NCI-H2107 treated with DMSO at 0.1 percent for 48 hours (cell line): ENCODE measurements at regions not wholly inside any gene's neighbourhood (a gene's known extent, or its start where the extent isn't known, plus 50 kb on each side); places are given as distances from the start of the nearest gene placed in this dataset.
"Not testable (repeated sequence)": the region's sequence is repeated elsewhere in the genome, so short reads cannot be mapped to it uniquely, and the experiment has no call there.

ENCODE experiments used
- DNase-seq: peaks from one replicate; lab custom pipeline; 2025; ENCODE audit not compliant: unreplicated experiment; lab: John Stamatoyannopoulos, UW

DNA sequence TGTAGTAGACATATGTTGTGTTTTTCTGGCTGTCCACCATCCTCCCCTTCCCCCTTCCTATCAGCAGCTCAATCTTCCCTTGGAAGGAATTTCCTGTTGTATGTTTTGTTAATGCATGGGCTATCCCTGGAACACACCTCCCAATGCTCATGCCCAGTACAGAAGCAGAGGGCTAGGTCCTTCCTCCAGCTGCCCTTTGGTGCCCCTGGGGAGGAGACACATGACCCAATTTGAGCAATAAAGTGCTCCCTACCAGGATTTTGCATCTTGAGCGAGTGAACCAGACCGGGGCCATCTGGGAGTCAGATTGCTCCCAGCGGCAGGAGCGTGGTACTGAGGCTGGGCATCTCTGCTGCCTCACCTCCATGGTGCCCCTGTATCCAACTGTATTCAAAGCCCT is 141.5 kb upstream of the MED13 start:
- DNase-seq, result no peak

DNA sequence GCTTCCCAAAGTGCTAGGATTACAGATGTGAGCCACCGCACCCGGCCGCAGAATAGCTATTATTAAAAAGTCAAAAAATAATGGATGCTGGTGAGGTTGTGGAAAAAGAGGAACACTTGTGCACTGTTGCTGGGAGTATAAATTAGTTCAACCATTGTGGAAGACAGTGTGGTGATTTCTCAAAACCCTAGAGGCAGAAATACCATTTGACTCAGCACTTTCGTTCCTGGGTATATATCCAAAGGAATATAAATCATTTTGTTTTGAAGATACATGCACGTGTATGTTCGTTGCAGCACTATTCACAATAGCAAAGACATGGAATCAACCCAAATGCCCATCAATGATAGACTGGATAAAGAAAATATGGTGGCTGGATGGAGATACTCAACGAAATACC is 132.1 kb upstream of the MED13 start:
- DNase-seq, result not testable (repeated sequence)

DNA sequence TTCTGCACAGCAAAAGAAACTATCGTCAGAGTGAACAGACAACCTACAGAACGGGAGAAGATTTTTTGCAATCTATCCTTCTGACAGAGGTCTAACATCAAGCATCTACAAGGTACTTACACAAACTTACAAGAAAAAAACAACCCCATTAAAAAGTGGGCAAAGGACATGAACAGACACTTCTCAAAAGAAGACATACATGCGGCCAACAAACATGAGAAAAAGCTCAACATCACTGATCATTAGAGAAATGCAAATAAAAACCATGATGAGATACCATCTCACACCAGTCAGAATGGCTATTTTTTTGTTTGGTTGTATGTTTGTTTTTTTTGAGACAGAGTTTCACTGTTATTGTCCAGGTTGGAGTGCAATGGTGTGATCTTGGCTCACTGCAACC is 131.5 kb upstream of the MED13 start:
- DNase-seq, result not testable (repeated sequence)

DNA sequence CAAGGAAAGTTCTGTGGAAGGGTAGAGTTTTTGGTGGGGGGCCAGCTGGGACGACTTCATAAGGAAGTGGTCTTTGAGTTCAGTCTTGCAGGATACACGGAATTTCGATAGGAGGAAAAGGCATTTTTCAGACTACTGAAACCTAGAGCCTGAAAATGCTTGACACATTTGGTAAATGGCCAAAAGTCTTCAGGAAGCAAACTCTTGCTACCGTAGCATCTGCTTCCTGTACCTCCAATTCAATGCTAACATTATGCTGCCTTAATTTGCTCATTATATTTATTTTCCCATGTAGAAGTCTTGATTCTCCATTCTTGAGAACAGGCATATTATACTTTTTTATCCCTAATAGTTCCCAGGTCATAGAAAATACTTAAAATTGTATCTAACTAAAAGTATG is 129.3 kb upstream of the MED13 start:
- DNase-seq, result no peak

DNA sequence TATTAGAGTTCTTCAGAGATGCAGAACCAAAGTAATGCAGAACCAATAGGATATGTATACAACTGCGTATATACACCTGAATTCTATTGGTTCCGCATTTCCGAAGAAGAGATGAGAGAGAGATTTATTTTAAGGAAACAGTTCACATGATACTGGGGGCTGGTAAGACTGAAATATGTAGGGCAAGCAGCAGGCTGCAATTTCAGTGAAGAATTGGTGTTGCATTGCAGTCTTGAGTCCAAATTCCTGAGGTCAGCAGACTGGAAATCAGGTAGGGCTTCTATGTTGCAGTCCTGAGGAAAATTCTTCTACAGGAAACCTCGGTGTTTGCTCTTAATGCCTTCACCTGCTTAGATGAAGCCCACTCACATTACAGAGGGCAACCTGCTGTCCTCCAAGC is 128.2 kb upstream of the MED13 start:
- DNase-seq, result no peak

DNA sequence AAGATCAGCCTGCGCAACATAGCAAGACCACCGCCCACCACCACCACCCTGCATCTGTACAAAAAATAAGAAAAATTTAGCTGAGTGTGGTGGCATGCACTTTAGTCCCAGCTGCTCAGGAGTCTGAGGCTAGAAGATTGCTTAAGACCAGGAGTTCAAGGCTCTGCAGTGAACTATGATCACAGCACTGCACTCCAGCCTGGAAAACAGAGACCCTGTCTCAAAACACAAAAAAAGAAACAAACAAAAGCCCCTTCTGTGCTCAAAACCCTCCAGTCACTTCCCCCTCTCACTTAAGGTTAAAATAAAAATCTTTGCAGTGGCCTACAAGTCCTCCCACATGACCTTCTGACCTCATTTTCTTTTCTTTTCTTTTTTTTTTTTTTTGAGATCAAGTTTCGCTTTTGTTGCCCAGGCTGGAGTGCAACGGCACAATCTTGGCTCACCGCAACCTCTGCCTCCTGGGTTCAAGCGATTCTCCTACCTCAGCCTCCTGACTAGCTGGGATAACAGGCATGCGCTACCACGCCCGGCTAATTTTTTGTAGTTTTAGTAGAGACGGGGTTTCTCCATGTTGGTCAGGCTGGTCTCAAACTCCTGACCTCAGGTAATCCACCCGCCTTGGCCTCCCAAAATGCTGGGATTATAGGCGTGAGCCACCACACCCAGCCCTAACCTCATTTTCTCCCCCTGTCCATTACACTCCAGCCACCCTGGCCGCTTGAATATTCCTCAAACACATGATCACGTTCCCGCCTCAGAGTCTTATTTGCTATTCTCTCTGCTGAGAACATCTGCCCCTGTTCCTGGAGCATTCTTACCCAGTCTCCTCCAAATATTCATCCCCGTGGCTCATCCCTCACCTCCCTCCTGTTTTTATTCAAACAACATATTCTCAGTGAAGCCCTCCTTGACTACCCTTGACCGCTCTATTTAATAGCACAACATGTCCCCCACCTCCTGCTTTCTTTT is 126.6 kb upstream of the MED13 start:
- DNase-seq, result no peak

DNA sequence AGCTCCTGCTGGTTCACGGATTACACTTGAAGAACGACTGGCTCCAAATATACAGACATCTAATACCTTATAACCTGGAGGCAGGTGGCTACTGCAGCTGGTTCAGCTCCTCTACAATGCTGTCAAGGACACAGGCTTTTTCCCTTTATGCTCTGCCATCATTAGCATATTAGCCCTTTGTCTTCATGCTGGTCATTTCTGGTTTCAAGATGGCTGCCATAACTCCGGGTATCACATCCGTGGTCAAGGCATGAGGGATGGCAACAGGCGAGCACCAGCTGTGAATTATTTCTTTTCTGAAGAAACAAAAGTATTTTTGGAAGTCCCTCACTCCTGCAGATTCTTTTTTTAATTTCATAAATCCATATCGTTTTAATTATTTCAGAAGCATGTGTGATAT is 124.3 kb upstream of the MED13 start:
- DNase-seq, result no peak

DNA sequence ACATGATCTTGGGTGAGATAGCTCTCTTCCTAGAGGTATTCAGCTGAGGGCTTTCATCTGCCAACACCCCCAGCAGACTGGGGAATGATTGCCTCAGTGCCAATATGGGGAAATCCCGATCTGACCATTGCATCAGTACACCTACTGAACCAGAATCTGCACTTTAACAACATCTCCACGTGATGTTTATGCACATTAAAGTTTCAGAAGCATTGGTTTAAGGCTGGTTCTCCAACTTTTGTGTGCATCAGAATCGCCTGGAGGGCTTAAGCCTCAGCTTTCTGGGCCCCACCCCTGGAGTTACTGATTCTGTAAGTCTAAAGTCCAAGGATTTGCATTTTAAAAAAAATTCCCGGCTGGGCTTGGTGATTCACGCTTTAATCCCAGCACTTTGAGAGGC is 123.6 kb upstream of the MED13 start:
- no peak for DNase-seq

DNA sequence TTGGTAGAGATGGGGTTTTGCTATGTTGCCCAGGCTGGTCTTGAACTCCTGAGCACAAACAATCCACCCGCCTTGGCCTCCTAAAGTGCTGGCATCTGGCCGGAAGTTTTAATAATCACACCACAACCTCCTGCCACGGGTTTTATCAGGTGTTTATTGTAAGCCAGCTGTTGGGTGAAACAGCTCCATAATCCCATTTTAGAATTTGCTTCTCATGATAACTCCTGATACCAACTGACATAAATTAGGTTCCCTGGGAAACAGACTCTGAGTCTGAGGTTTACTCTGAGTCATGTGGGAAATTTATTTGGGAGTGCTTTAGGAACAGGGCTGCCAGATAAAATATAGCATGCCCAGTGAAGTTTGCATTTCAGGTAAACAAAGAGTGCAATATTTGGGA is 122.6 kb upstream of the MED13 start:
- DNase-seq, result no peak

DNA sequence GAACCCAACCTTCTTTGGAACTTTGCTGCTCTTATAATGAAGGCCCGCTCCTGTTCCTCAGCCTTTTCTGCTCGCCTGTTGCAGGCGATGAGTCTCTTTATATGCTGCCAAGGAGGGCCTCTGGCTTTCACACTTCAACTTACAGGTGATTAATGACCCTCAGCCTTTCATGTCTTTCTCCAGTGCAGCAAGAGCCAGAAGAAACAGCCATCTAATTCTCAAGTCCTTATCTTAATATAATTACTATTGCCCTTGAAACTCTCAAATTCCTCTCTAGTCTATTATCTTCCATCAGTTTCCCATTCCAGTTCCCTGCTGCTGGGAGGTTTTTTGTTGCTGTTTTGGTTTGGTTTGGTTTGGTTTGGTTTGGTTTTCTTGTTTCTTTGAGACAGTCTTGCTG is 121.8 kb upstream of the MED13 start:
- DNase-seq, result no peak

DNA sequence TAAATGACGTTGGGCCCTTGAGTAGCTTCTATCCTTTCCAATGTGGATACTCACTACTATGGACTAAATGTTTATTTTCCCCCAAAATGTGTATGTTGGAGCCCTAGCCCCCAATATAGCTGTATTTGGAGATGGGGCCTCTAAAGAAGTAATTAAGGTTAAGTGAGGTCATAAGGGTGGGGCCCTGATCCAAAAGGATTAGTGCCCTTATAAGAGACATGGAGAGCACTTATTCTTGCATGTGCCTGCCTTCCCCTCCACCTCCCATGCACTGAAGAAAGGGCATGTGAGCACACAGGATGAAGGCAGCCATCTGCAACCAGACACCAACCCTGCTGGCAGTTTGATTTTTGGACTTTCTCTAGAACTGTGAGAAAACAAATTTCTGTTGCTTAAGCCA is 115.7 kb upstream of the MED13 start:
- DNase-seq, result no peak

DNA sequence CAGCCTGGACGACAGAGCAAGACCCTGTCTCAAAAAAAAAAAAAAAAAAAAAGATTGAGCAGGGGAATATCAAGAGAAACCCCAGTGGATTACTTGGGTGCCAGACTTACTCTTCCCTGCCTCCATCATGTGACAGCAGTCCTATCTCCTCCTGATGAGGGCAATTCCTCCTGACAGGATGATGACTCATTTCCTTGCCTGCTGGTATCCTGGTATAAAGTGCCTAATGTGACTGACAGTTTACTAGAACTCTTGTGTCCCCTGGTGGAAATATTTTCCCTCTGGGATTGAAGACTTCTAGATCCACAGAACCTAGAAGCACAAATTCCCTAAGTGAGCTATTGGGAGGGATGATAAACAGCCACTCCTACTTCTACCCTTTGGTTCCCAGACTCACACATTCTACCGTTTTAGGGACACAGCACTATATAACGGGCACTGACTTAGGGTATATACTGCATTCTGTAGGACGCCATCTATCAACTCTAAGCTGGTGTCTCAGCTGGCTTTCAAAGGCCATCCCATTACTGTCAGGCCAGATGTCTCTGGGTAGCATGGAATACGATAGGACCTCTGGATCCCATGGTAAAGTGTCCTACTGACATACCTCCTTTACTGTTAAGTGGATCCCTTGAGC is 114.6 kb upstream of the MED13 start:
- no peak for DNase-seq

DNA sequence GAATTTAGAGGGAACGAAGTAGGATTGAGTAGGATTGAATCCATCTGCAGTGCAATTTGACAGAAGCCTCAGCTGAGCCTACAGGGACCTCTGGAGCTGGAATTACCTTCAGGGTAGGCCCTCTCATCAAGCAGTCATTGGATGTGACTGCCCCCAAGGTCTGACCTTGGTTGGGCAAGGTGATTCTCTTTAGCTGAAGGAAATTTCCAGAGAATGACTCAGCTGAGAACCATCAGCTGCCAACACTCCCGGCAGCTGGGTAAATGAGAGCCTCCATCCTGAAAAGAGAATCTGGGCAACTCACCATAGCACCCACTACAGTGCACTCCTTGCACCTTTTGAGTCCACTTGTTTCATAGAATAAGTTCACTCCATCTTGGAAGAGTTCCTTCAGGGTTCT is 113.5 kb upstream of the MED13 start:
- DNase-seq, result no peak

DNA sequence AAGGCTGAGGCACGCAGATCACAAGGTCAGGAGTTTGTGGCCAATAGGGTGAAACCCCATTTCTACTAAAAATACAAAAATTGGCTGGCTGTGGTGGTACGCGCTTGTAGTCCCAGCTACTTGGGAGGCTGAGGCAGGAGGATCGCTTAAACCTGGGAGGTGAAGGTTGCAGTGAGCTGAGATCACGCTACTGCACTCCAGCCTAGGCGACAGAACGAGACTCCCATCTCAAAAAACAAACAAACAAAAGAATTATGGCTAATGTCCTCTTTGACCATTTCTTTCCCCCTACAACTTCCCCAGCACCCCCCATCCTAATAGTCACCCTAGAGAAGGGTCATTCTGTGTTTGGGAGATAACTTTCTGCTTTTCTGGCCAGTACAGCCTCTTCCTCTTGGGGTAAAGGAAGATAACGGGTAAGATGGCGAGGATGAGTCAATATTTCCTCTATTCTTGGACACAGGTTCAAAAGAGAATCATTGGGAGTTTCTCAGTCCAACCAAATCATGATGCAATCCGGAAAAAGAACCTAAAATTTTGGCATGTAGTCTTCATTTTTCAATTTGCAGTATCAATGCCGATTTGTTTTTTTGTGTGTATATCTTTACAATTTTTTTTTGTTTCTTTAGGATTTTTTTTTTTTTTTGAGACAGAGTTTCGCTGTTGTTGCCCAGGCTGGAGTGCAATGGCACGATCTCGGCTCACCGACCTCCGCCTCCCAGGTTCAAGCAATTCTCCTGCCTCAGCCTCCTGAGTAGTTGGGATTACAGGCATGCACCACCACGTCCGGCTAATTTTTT is 107.6 kb upstream of the MED13 start:
- no peak for DNase-seq

DNA sequence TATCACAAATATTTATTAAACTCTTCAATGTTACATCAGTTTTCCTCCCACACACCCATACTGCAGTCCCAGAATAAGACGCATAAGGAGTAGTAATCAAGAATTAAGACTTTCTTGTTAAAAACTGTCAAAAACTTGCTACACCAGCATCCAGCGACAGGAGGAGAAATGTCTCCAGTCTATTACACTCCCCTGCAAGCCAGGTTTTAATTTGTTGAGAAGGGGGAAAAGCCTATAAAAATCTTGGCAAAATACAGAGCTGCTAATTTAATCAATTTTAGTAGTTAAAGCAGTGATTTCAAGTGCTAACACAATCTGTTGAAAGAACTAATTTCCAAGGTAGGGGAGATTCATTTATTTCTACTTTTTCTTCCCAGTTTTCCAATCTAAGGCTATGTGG is 102.0 kb upstream of the MED13 start:
- DNase-seq, result no peak

DNA sequence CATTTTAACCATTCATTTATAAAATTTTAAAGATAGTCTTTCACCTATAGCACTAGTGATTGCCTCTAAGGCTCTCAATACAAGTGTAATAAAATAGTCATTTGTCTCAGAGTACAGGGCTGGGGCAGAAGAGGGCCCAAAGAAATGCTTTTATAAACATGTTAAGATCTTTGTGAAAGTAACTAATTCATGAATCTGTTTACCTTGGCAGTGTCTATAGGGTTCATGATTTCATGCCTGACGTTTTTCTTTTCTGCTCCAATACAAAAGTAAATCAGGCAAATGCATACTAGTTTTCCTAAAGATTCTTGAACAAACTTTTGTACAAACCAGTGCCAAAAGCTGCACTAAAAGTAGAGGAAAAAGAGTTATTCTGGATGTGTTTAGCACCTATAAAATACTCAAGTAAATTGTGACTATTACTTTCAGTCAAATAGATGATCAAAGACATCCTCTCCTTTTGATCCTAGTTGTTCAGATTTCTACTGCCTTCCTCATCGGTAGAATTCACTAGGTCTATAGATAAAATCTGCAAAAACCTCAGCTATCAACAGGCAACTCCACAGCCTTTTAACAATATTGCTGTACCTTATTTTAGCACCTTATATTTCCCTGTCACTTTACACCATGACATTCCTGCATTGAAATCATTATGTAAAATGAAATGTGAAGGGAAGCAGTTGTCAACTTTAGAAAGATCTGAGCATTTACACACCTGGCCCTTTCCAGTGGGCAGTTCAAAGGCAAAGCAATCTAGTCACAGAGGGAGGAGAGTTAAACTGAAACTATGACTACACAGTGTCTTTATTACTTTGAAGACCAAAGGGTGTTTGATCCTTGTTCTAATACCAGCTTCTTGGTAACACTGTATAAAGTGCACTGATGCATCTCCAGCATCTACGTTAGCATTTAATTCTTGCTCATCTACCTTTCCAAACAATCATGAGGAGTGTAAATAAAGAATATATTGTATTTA is 100.0 kb upstream of the MED13 start:
- no peak for DNase-seq

DNA sequence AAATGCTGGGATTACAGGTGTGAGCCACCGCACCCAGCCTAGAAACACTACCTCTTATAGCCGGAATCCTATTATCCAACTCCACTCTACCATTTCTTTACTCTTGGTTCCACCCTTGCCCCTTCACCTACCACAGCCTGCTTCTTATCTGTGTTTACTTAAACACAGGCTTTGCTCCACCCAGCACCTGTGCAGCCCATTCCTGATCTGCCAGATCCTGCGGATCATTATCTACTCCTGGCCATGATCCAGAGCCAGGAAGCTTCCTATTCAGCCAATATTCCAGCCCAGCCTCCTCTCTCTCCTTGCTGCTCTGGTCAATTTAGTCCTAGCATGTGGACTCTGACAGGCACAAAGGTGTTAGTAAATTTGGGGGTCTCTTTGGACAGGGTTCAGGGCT is 98.8 kb upstream of the MED13 start:
- no peak for DNase-seq

DNA sequence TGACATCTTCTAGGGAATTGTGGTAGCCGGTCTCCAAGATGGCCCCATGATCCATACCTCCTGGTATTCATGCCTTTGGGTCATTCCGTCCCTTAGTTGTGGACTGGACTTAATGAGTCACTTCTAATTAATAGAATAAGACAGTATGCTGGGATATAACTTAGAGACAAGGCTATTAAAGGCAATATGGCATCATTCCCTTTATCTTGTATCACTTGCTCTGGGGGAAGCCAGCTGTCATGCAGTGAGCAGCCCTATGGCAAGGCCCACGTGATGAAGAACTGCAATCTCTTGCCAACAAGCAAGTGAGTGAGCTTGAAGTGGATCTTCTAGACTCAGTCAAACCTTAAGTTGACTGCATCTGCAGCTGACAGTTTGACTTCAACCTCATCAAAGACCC is 97.8 kb upstream of the MED13 start:
- DNase-seq, result no peak

DNA sequence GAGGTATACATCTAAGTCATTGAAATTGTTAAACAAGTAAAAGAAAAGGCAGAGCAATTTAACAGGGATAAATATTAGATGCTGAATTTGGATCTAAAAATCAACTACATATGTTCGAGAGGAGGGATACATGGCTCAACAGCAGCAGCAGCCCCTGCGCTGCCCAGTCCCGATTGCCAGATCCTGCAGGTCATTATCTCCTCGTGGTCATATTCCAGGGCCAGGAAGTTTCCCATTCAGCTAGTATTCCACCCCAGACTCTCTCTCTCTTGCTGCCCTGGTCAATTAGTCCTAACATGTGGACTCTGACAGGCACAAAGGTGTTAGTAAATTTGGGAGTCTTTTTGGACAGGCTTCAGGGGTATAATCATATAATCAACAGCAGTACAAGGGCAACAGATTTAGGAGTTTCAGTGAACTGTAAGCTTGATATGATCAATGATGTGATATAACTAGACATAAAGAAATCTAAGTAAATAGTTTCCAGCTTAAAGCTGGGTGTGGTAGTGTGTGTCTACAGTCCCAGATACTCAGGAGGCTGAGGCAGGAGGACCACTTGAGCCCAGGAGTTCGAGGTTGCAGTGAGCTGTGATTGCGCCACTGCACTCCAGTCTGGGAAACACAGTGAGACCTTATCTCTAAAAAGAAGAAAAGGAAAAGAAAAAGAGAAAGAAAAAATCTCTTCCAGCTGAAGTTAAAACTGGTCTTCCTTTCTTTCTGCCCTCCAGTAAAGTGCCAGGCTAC is 96.5 kb upstream of the MED13 start:
- no peak for DNase-seq

DNA sequence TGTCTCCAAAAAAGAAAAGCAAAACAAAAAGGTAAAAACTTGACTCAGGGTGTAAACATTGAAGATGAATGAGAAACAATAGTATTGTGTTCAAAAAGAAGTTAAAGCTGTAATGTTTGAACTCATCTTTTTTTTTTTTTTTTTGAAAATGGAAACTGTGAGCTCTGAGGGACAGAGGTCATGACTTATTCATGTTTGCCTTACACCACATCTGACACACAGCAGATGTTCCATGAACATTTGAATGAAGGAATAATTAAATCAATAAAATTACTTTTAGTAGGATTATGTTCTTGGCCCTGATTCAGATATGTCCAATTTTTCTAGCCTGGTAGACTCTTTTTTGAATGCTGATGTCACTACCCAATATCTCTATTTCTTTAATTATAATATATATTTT is 95.7 kb upstream of the MED13 start:
- no peak for DNase-seq
